GM23338 (cell line): ENCODE measurements at regions not wholly inside any gene's neighbourhood (a gene's known extent, or its start where the extent isn't known, plus 50 kb on each side); places are given as distances from the start of the nearest gene placed in this dataset.

ENCODE experiments used
- ATAC-seq: fragments of 200-7000 bp; cut with Tn5 transposase; 3 replicates; pipeline ENCODE4 v1.9.1; 2020
- DNase-seq: peaks from one replicate; pipeline ENCODE4 v3.0.0-alpha.2; 2015; ENCODE audit warnings: low spot score
- H2AFZ ChIP-seq: fragments of 200-600 bp; sonication (generic); 2 replicates; pipeline ENCODE4 v1.8.0; 2016; ENCODE audit warnings: antibody characterized with exemption, mild to moderate bottlenecking, moderate library complexity
- H3F3A ChIP-seq: fragments of 200-600 bp; sonication (generic); replicated peaks from 2 replicates; pipeline ENCODE4 v1.8.0; 2017; ENCODE audit warnings: antibody characterized with exemption, mixed run types, low read depth
- H3K27ac ChIP-seq: fragments of 200-600 bp; sonication (generic); 2 replicates; pipeline ENCODE4 v1.6.1; 2016; ENCODE audit warnings: low read depth
- H3K27me3 ChIP-seq: fragments of 200-600 bp; sonication (generic); 2 replicates; pipeline ENCODE4 v1.8.0; 2016; ENCODE audit warnings: mild to moderate bottlenecking, mixed run types, moderate library complexity; ENCODE audit not compliant: insufficient read depth
- H3K36me3 ChIP-seq: fragments of 200-600 bp; sonication (generic); 2 replicates; pipeline ENCODE4 v1.8.0; 2016; ENCODE audit warnings: mild to moderate bottlenecking; ENCODE audit not compliant: insufficient read depth
- H3K4me1 ChIP-seq: fragments of 200-600 bp; sonication (generic); 2 replicates; pipeline ENCODE4 v1.8.0; 2016; ENCODE audit warnings: mild to moderate bottlenecking, moderate library complexity; ENCODE audit not compliant: insufficient read depth
- H3K4me2 ChIP-seq: fragments of 200-600 bp; sonication (generic); 2 replicates; pipeline ENCODE4 v1.7.1; 2017; ENCODE audit warnings: mixed run types
- H3K4me3 ChIP-seq: fragments of 200-600 bp; sonication (generic); 2 replicates; pipeline ENCODE4 v1.6.1; 2016; ENCODE audit warnings: mixed run types
- H3K79me2 ChIP-seq: fragments of 200-600 bp; sonication (generic); replicated peaks from 2 replicates; pipeline ENCODE4 v1.8.0; 2017; ENCODE audit warnings: mild to moderate bottlenecking; ENCODE audit not compliant: insufficient read depth
- H3K9me2 ChIP-seq: fragments of 200-600 bp; sonication (generic); 2 replicates; pipeline ENCODE4 v1.8.0; 2017; ENCODE audit not compliant: insufficient read depth
- H4K20me1 ChIP-seq: fragments of 200-600 bp; sonication (generic); replicated peaks from 2 replicates; pipeline ENCODE4 v1.8.0; 2017; ENCODE audit warnings: mild to moderate bottlenecking; ENCODE audit not compliant: insufficient read depth
- H3K27ac Mint-ChIP-seq: 2 replicates; pipeline ENCODE4 v1.8.0; 2020; ENCODE audit warnings: inconsistent platforms, mild to moderate bottlenecking, moderate library complexity, mixed read lengths
- H3K27me3 Mint-ChIP-seq: 3 replicates; pipeline ENCODE4 v1.8.0; 2022; ENCODE audit warnings: low read depth, mild to moderate bottlenecking, moderate library complexity, mixed read lengths, inconsistent platforms; ENCODE audit not compliant: insufficient read depth, poor library complexity
- H3K36me3 Mint-ChIP-seq: 3 replicates; pipeline ENCODE4 v1.8.0; 2021; ENCODE audit warnings: low read depth, mild to moderate bottlenecking, inconsistent platforms, moderate library complexity, mixed read lengths
- H3K4me1 Mint-ChIP-seq: 3 replicates; pipeline ENCODE4 v1.8.0; 2020; ENCODE audit warnings: mild to moderate bottlenecking, inconsistent platforms, mixed read lengths
- H3K4me3 Mint-ChIP-seq: 3 replicates; pipeline ENCODE4 v1.8.0; 2021; ENCODE audit warnings: moderate library complexity, mild to moderate bottlenecking, inconsistent platforms, mixed read lengths
- H3K9me3 Mint-ChIP-seq: 3 replicates; pipeline ENCODE4 v1.8.0; 2020; ENCODE audit warnings: moderate library complexity, mild to moderate bottlenecking, inconsistent platforms, mixed read lengths
- CREB1 ChIP-seq: fragments of 250-450 bp; sonication (Bioruptor Pico); IDR thresholded peaks from 2 replicates; pipeline ENCODE4 v1.5.0; 2020; ENCODE audit warnings: low read depth, mild to moderate bottlenecking, moderate library complexity
- CTCF ChIP-seq, 2 experiments: fragments of 200-600 bp in 1 of 2; sonication (generic) in 1 of 2; conservative IDR thresholded peaks; 2 replicates each; pipeline versions ENCODE4 v1.5.1 to v1.6.1; 2016 to 2017; ENCODE audit warnings: antibody characterized with exemption in 2 of 2, low read depth in 2 of 2, mild to moderate bottlenecking in 2 of 2, moderate library complexity in 1 of 2
- ETS1 ChIP-seq: IDR thresholded peaks from 2 replicates; pipeline ENCODE4 v1.6.1; 2016; ENCODE audit warnings: antibody characterized with exemption
- EZH2 ChIP-seq: fragments of 200-600 bp; sonication (generic); IDR thresholded peaks from one replicate; pipeline ENCODE4 v1.8.0; 2017; ENCODE audit warnings: antibody characterized with exemption, mild to moderate bottlenecking, low read depth; ENCODE audit not compliant: unreplicated experiment
- EZH2phosphoT487 ChIP-seq: fragments of 200-600 bp; sonication (generic); IDR thresholded peaks from one replicate; pipeline ENCODE4 v1.8.1; 2018; ENCODE audit warnings: antibody characterized with exemption; ENCODE audit not compliant: unreplicated experiment
- JUNB ChIP-seq: IDR thresholded peaks from one replicate; pipeline ENCODE4 v1.6.1; 2016; ENCODE audit warnings: antibody characterized with exemption; ENCODE audit not compliant: unreplicated experiment
- NANOG ChIP-seq: IDR thresholded peaks from 2 replicates; pipeline ENCODE4 v1.6.1; 2016; ENCODE audit warnings: antibody characterized with exemption, borderline replicate concordance
- POLR2AphosphoS5 ChIP-seq: IDR thresholded peaks from 2 replicates; pipeline ENCODE4 v1.6.1; 2016; ENCODE audit warnings: antibody characterized with exemption, low read depth
- REST ChIP-seq: IDR thresholded peaks from one replicate; pipeline ENCODE4 v1.6.1; 2018; ENCODE audit warnings: antibody characterized with exemption; ENCODE audit not compliant: unreplicated experiment
- STAT1 ChIP-seq: IDR thresholded peaks from one replicate; pipeline ENCODE4 v1.6.1; 2016; ENCODE audit warnings: antibody characterized with exemption; ENCODE audit not compliant: unreplicated experiment
- ZNF114 ChIP-seq: fragments of 250-450 bp; sonication (Bioruptor Pico); IDR thresholded peaks from 2 replicates; pipeline ENCODE4 v1.5.0; 2020; ENCODE audit warnings: mild to moderate bottlenecking, moderate library complexity
- ZNF331 ChIP-seq: fragments of 250-450 bp; sonication (Bioruptor Pico); IDR thresholded peaks from 2 replicates; pipeline ENCODE4 v1.5.0; 2020; ENCODE audit warnings: low read depth, mild to moderate bottlenecking, moderate library complexity
- ZNF462 ChIP-seq: fragments of 250-450 bp; sonication (Bioruptor Pico); IDR thresholded peaks from 2 replicates; pipeline ENCODE4 v1.5.0; 2020; ENCODE audit warnings: mild to moderate bottlenecking, moderate library complexity

GRCh38 chr3:130800829-130801228, 54.2 kb upstream of the PIK3R4 start:
- ATAC-seq: no peak
- Histone ChIP-seq H4K20me1 (no peaks in the 10 kb centered on the region), H3K9me2 (no peaks in the 10 kb centered on the region), H3K4me3 (no peak overlapping the region), H3K79me2 (no peaks in the 10 kb centered on the region), H2AFZ (no peak overlapping the region), H3K27ac (no peak overlapping the region), H3K36me3 (peaks cover 7% of the 10 kb centered on the region; the same call in 1 of the 2 replicates), H3K4me1 (peaks cover 9% of the 10 kb centered on the region), H3F3A (no peaks in the 10 kb centered on the region), H3K27me3 (no peaks in the 10 kb centered on the region), H3K4me2 (no peak overlapping the region)
- peak; percentile 46 for DNase-seq
- no peak for TF ChIP-seq EZH2
- TF ChIP-seq ETS1: no peak
- TF ChIP-seq CREB1 (CRISPR knock-in tag): no peak
- no peak for TF ChIP-seq ZNF331 (CRISPR knock-in tag)
- TF ChIP-seq JUNB: no peak
- TF ChIP-seq REST: no peak
- no peak for TF ChIP-seq STAT1
- TF ChIP-seq CTCF (conservative IDR thresholded peaks at IDR 0.05; ENCODE audit: low read depth in 2 of 2): no peak
- no peak for TF ChIP-seq ZNF114 (CRISPR knock-in tag)
- TF ChIP-seq POLR2AphosphoS5: no peak
- TF ChIP-seq ZNF462 (CRISPR knock-in tag): no peak
- no peak for TF ChIP-seq NANOG
- TF ChIP-seq EZH2phosphoT487: no peak
- peaks cover 23% of the 10 kb centered on the region for H3K9me3 Mint-ChIP-seq
- peaks cover 3% of the 10 kb centered on the region; the same call in 2 of the 3 replicates for H3K4me1 Mint-ChIP-seq
- no peaks in the 10 kb centered on the region for H3K27me3 Mint-ChIP-seq
- H3K27ac Mint-ChIP-seq: no peak overlapping the region
- H3K4me3 Mint-ChIP-seq: no peak overlapping the region
- H3K36me3 Mint-ChIP-seq: peaks cover 18% of the 10 kb centered on the region; the same call in 2 of the 3 replicates
